Fibroblast of the aortic adventitia (primary cell): ENCODE measurements at regions not wholly inside any gene's neighbourhood (a gene's known extent, or its start where the extent isn't known, plus 50 kb on each side); places are given as distances from the start of the nearest gene placed in this dataset.

ENCODE experiments used
- DNase-seq: peaks from one replicate; pipeline ENCODE4 v3.0.0-alpha.2; 2010; ENCODE audit warnings: low read depth
- H3K4me3 ChIP-seq: 2 replicates; pipeline ENCODE4 v1.5.1; 2011; ENCODE audit warnings: low read depth, mild to moderate bottlenecking, control low read depth, low read length, moderate library complexity
- CTCF ChIP-seq: IDR thresholded peaks from 2 replicates; pipeline ENCODE4 v1.5.1; 2011; ENCODE audit warnings: mild to moderate bottlenecking, low read length, control low read depth, inconsistent platforms; ENCODE audit not compliant: insufficient read depth

DNA sequence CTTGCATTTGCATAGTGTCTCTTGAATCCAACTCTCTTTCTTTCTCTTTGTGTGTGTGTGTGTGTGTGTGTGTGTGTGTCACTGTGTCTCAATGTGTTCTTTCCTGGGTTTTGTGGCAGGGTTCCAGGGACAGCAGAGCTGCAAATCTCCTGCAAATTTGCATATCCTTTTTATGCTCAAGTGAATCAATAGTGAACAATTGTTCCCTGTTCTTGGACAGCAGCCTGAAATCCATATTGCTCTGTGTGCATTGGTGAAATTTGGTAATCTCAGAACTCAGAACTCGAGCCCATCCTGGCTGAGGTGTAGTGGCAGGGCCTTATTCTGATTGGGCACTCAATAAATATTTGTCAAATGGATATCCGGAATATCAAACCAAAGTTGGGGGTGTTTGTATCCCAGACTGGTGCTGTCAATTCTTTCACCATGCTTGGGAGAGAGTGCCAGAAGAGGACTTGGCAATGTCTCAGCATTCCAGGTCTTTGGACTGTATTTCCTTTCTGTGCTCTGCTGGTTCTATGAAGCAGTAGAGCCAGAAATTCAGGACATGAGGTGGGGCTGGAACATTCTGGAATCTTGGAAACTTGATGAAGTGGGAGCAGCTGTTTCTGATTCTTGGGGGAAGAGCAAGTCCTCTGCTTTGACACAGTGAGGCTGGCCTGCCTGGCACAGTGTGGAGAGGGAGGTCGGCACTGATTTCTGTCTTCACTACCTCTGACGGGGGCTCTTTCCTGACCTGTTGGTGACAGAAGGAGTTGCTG is 380.6 kb upstream of the C2CD4B start:
- peak; percentile 94 for DNase-seq
- H3K4me3 ChIP-seq = no peak overlapping the region
- TF ChIP-seq CTCF = no peak

DNA sequence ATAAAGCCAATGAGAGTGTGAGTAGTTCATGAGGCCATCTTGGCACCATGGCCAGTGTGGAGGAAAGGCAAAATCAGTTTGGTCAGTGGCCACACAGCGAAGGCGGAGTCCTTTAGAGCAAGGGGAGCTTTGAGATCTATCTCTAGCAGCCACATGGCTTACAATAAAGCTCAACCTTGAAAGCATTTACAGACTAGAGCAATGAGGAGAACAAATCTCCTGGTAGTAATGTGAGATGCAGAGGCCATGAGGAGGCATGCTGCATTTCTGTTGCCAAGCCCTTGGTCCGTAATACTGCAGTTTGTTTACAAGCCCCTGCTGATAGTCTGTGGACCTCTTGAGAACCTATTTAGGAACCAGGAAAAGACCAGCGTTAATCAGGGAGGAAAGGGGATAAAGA is 381.5 kb upstream of the C2CD4B start:
- no peak for TF ChIP-seq CTCF
- no peak for DNase-seq

GRCh38 chr15:62547584-62547983 is 382.5 kb upstream of the C2CD4B start:
- TF ChIP-seq CTCF = no peak
- no peak overlapping the region for H3K4me3 ChIP-seq
- no peak for DNase-seq

More for the DNA sequence above, 381.5 kb upstream of the C2CD4B start:
- no peak overlapping the region for H3K4me3 ChIP-seq

DNA sequence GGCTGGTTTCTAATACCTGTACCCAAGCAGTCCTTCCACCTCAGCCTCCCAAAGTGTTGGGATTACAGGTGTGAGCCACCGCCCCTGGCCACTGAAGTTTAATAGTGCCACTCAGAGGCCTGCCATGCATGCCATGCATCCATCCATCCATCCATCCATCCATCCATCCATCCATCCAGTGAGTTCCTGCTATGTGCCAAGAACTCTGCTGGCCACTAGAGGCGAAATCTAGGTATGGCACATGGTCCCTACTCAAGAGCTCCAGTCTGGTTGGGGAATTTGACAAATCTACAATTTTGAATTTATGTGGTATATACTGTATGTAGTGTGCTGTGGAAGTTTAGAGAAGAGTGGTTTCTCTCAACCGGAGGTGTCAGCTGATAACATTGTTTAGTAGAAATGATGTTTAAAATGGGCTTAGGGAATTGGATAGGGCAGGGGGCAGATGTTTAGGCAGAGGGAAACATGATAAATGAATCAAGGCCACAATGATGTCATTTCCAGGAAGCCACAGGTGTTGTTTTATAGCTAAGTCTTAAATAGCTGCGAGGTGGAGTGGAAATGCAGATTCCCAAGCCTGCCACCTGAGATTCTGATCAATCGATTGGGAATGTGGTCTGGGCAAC is 384.4 kb upstream of the C2CD4B start:
- no peak overlapping the region for H3K4me3 ChIP-seq
- peak; percentile 54 for TF ChIP-seq CTCF
- DNase-seq = peak; percentile 42

DNA sequence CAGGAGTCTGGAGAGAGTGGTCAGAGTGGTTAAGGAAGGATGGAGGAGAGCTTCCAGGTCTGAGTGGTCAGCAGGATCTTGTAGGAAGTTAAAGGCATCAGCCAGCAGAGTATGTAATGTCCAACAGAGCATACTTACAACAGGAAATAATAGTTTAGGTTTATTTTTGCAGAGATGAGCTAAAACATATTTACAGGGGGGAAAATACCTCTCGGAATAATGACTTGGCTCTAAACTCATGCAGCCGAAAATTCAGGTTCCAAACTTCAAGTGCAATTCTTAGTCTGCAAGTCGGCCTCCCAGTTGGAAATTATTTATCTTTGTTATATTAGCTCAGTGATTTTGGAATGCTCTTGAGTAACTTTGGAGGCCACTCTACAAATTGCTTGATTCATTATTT is 385.0 kb upstream of the C2CD4B start:
- DNase-seq = no peak
- TF ChIP-seq CTCF = no peak
- H3K4me3 ChIP-seq = no peak overlapping the region

GRCh38 chr15:62552444-62552843 is 387.4 kb upstream of the C2CD4B start:
- H3K4me3 ChIP-seq = no peak overlapping the region
- no peak for DNase-seq
- TF ChIP-seq CTCF = no peak
